Colon (tissue), 2 donors: ENCODE measurements at regions not wholly inside any gene's neighbourhood (a gene's known extent, or its start where the extent isn't known, plus 50 kb on each side); places are given as distances from the start of the nearest gene placed in this dataset.

Experiments
- FAIRE-seq: peaks from 2 replicates; lab custom pipeline; 2012; peaks lifted over from hg19 to GRCh38; lab: Jason Lieb, UNC
- donor health status: control.
- donor health status: control.

- FAIRE-seq: no peak
These were observed 329.2 kb upstream of the NPVF start for GRCh38 chr7:25557379-25557917.

DNA sequence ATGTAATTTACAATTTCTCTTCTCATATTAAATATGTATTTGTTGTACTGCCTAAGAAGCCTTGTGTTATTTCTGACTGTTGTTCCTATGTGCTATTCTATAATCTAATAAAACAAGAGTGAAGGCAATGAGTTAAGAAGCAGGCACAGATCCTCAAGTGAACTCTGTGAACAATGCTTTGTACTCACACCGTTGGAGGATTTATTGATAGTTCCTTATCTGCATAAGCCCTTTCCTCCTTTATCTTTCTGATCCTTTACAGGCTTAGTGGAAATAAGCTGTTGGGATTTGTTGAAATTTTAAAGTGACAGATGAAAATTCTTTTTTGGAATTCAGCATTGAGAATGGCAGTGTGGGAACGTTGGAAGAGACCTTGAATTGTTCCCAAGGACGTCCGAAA is 329.6 kb upstream of the NPVF start:
- FAIRE-seq: no peak

DNA sequence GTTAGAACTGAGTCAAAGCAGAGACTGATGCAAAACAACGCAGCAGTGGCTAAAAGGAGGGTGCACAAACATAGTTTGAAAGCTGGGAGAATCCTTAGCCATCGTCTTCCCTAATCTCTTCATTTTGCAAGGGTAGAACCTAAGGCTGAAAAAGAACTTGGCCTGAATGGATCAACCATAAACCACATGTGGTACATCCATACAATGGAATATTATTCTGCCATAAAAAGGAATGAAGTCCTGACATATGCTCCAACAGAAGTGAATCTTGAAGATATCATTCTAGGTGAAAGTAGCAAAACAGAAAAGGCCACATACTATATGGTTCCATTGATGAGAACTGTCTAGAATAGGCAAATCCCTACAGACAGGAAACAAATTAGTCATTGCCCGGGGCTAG is 330.3 kb upstream of the NPVF start:
- no peak for FAIRE-seq

- FAIRE-seq: no peak
These were observed 331.5 kb upstream of the NPVF start for GRCh38 chr7:25559581-25560367.

- no peak for FAIRE-seq
These were observed 334.4 kb upstream of the NPVF start for GRCh38 chr7:25562673-25563182.

- FAIRE-seq: no peak
These were observed 336.7 kb upstream of the NPVF start for GRCh38 chr7:25565002-25565401.

GRCh38 chr7:25565949-25566348 is 337.7 kb upstream of the NPVF start:
- FAIRE-seq: peak; percentile 99

GRCh38 chr7:25567430-25567829 is 339.1 kb upstream of the NPVF start:
- FAIRE-seq: no peak

DNA sequence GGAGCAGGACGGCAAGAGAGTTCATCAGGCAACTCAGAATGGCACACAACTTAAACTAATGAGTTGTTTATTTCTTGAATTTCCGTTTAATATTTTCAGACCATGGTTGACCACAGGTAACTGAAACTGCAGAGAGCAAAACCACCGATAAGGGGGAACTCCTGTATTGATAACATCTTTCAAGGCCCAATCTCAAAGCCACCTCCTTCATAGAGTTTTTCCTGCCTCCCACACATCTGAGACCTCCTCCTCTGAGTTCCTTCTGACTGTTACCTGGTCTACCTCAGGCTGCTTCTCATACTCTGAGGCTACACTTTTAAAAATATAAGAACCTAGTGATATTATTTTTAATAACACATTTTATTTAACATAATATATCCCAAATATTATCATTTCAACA is 341.5 kb upstream of the NPVF start:
- no peak for FAIRE-seq

DNA sequence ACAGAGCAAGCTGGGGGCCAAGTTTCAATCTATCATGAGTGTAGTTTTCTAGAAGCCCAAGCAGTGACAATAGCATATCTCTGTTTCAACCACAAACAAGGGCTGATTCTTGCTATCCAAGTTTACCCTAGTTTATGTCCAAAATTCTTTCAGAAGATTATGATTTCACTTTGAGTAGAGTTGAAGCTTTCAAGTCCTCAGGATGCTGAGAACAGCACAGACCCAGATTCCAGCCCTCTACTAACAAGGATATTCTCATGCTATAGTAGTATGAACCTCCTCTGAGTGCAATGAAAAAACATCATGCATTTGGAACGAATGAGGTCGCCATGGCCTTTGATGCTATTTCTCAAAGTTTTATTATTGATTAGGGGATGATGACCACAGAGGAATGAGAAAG is 344.1 kb upstream of the NPVF start:
- no peak for FAIRE-seq

- no peak for FAIRE-seq
These were observed 346.5 kb upstream of the NPVF start for GRCh38 chr7:25574828-25575227.

DNA sequence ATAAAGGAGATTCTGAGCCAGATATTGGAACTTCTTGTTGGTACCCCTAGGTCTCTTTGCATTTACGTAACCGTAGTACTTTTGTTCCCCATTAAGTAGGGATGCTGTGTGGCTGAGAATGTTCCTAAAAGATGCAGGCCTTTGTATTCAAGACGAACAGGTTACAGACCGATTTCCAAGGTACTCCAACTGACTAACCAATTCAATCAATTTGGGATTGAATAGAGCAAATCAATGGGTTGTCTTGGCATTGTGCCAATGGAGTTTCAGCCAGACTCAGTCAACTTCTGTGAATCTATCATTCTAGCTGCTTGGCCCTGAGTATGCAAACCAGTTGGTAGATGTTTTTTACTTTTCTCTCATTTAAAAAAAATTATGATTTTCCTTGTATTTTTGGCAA is 347.3 kb upstream of the NPVF start:
- FAIRE-seq: no peak

GRCh38 chr7:25578991-25579777 is 350.9 kb upstream of the NPVF start:
- no peak for FAIRE-seq

DNA sequence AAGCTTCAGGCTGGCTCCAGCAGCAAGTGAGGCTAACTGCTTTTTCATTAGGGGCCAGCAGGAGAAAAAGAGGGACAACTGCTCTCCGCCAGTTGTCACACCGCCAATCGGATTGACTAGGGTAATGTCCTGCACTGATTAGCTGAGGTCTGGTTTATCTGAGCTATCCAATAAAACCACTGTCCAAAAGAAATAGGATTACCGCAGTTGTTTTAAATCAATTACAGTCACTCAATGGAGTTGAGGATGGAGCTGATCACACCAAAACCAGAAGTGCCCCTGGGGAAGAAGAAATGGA is 351.4 kb upstream of the NPVF start:
- FAIRE-seq: no peak

GRCh38 chr7:25580141-25580540 is 351.9 kb upstream of the NPVF start:
- peak; percentile 53 for FAIRE-seq

DNA sequence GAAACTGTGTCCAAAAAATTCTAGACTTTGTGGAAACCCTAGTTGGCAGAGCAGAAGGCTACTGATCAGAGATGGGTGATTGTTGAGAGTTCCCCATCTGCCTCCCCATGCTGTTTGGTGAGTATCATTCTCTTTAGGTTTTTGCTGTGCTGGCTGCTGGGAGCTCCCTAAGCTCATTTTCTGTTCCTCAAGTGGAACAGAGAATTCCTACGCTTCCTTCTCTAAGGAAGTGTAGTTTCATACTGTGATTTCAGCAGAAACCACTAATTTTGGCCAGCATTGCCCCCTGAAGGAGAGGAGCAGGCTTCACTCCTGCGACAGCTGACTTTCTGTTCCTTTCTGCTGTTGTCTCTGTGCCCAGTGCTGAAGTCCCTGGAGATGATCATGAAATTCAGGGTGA is 355.3 kb upstream of the NPVF start:
- FAIRE-seq: no peak

- FAIRE-seq: no peak
These were observed 356.0 kb upstream of the NPVF start for GRCh38 chr7:25584112-25584938.

- no peak for FAIRE-seq
These were observed 358.2 kb upstream of the NPVF start for GRCh38 chr7:25586513-25586912.

DNA sequence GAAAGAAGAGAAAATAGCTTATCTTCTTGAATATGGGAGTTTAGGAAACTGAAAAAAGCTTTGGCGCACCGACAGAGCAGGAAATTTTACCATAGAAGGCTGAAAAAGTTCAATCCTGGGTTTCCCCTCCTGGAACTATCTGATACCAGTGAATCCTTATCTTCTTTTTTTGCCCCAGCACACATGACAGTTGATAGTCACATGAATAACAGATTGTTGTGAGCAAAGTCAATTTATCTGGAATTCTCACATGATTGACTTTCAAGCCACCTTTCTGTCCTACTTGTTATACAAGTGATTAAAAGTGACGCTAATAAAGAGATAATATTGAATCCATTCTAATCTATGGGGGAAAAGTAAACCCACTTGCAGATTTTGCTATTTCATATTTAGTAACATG is 365.8 kb upstream of the NPVF start:
- FAIRE-seq: no peak

- FAIRE-seq: no peak
These were observed 366.4 kb upstream of the NPVF start for GRCh38 chr7:25594728-25595127.

DNA sequence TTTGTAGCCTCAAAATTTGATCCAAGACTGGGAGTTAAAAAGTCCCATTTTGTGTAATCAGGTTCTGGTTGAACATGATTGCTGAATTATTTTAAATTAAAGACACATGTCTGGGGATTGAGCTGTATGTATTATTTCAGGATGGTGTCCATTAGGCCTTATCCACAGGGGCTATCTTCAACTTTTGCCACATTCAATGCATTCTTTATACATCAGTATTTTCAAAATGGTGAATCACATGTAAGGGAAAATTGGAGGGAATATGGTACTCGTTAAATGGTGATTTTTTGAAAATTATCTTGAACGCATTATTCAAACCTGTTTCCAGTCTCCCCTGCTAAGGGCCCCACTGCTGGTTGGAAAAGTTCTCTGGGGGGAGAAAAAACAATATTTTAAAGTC is 367.7 kb upstream of the NPVF start:
- FAIRE-seq: no peak

GRCh38 chr7:25596443-25596842 is 368.2 kb upstream of the NPVF start:
- no peak for FAIRE-seq

- FAIRE-seq: no peak
These were observed 369.7 kb upstream of the NPVF start for GRCh38 chr7:25597946-25598345.
